SK-N-MC (cell line): ENCODE measurements at regions not wholly inside any gene's neighbourhood (a gene's known extent, or its start where the extent isn't known, plus 50 kb on each side); places are given as distances from the start of the nearest gene placed in this dataset.

ENCODE experiments used
- EZH2 ChIP-seq: fragments of 200-600 bp; sonication (generic); IDR thresholded peaks from one replicate; pipeline ENCODE4 v1.6.1; 2017; ENCODE audit warnings: antibody characterized with exemption
- FOXP2 ChIP-seq: optimal IDR thresholded peaks from 2 replicates; pipeline ENCODE3; 2011; ENCODE audit warnings: mild to moderate bottlenecking, moderate library complexity; ENCODE audit not compliant: insufficient read depth; ENCODE audit errors: extremely low read length, control extremely low read depth
- POLR2AphosphoS5 ChIP-seq: IDR thresholded peaks from 2 replicates; pipeline ENCODE4 v1.6.1; 2012; ENCODE audit warnings: mild to moderate bottlenecking, low read depth, low read length, borderline replicate concordance

- TF ChIP-seq EZH2 (no peak), POLR2AphosphoS5 (no peak), FOXP2 (no peak)
These were observed 1246.5 kb downstream of the UQCRFS1 start for GRCh38 chr19:27966390-27966816.
